ENCODE measurements at regions not wholly inside any gene's neighbourhood (a gene's known extent, or its start where the extent isn't known, plus 50 kb on each side); places are given as distances from the start of the nearest gene placed in this dataset.

GRCh38 chr12:60259225-60259624, 663.4 kb downstream of the SLC16A7 start:
- no peak for DNase-seq

- DNase-seq, result no peak
Measured at GRCh38 chr12:60262378-60262777, 666.5 kb downstream of the SLC16A7 start.

DNA sequence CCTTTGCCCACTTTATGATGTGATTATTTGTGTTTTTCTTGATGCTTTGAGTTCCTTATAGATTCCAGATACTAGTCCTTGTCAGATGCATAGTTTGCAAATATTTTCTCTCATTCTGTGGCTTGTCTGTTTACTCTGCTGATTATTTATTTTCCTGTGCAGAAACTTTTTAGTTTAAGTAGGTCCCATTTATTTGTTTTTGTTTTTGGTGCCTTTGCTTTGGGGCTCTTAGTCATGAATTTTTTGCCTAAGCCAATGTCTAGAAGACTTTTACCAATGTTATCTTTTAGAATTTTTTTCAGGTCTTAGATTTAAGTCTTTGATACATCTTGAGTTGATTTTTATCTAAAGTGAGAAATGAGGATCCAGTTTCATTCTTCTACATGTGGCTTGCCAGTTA, 667.3 kb downstream of the SLC16A7 start:
- DNase-seq, result no peak

GRCh38 chr12:60263836-60264493, 668.1 kb downstream of the SLC16A7 start:
- no peak for DNase-seq

DNA sequence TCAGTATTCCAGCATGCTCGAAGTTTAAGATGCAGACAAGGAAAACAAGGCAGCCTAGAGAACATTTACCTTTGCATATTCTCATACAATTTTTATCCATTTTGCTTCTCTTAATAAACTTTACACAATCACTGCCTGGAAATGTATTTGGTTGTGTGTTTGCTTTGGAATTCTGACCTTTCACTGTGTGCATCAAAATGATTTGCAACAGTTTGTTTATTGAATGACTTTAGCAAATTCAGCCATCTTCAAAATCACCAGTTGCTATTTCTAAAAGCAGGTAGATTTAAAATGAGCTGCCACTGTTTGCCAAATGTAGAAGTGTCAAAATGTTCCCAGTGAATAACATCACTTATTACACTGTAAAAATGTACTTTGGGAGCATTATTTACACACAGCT, 669.9 kb downstream of the SLC16A7 start:
- DNase-seq, result no peak

DNA sequence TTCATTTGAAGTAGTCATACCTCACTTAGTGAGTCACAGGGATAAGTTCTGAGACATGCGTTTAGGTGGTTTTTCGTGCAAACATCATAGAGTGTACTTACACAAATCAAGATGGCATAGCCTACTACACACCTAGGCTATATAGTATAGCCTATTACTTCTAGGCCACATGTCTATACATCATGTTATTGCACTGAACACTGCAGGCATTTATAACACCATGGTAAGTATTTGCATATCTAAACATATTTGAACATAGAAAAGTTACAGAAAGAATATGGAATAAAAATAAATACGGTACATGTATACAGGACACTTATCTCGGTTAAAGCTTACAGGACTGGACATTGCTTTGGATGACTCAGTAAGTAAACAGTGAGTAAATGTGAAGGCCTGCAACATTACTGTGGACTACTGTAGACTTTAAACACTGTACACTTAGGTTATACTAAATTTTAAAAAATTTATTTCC, 670.6 kb downstream of the SLC16A7 start:
- no peak for DNase-seq

DNA sequence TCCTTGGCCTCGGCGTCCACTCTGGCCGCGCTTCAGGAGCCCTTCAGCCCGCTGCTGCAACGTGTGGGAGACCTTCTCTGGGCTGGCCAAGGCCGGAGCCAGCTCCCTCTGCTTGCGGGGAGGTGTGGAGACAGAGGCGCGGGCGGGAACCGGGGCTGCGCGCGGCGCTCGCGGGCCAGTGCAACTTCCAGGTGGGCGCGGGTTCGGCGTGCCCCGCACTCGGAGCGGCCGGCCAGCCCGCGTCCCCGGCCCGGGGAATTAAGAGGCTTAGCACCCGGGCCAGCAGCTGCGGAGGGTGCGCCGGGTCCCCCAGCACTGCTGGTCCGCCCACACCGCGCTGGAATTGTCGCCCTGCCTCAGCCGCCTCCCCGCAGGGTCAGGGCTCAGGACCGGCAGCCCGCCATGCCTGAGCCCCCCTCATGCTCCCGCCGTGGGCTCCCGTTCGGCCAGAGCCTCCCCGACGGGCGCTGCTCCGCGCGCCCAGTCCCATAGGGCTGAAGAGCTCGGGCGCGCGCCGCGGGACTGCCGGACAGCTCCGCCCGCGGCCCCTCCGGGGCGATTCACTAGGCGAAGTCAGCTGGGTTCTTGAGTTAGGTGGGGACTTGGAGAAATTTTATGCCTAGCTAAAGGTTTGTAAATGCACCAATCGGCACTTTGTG, 673.9 kb downstream of the SLC16A7 start:
- no peak for DNase-seq

- DNase-seq, result no peak
Measured at GRCh38 chr12:60271816-60272215, 676.0 kb downstream of the SLC16A7 start.

GRCh38 chr12:60278209-60278608, 682.4 kb downstream of the SLC16A7 start:
- DNase-seq, result no peak

- no peak for DNase-seq
Measured at GRCh38 chr12:60279221-60279620, 683.4 kb downstream of the SLC16A7 start.

GRCh38 chr12:60281522-60281921, 685.7 kb downstream of the SLC16A7 start:
- DNase-seq, result no peak

DNA sequence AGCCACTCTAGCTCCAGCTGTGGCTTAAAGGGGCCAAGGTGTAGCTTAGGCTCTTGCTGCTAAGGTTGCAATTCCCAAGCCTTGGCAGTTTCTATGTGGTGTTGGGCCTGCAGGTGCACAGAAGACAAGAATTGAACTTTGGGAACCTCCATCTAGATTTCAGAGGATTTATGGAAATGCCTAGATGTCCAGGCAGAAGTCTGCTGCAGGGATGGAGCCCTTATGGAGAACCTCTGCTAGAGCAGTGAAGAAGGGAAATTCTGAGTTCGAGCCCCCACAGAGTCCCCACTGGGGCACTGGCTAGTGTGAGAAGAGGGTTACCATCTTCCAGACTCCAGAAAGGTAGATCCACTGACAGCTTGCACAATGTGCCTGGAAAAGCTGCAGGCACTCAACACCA, 694.7 kb downstream of the SLC16A7 start:
- DNase-seq, result no peak

- DNase-seq, result no peak
Measured at GRCh38 chr12:60308366-60308991, 712.6 kb downstream of the SLC16A7 start.

GRCh38 chr12:60311940-60312339, 716.1 kb downstream of the SLC16A7 start:
- DNase-seq, result no peak

DNA sequence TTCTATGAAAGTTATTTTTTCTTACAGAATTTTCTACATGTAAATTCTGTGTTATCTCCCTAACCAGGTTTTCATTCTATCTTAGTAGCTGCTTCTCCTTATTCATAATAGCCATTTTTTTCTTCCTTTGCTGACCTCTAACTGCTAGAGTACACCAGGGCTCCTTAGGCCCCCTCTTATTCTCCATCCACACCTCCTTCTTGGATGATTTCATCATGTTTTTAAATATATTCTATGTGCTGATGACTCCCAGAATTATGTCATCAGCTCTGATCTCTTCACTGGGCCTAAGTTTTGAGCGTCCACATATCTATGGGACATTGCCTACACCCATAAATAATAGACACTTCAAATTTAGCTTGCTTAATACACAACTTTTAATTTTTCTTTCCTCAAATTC, 721.5 kb downstream of the SLC16A7 start:
- DNase-seq, result no peak

- no peak for DNase-seq
Measured at GRCh38 chr12:60324746-60325145, 728.9 kb downstream of the SLC16A7 start.

DNA sequence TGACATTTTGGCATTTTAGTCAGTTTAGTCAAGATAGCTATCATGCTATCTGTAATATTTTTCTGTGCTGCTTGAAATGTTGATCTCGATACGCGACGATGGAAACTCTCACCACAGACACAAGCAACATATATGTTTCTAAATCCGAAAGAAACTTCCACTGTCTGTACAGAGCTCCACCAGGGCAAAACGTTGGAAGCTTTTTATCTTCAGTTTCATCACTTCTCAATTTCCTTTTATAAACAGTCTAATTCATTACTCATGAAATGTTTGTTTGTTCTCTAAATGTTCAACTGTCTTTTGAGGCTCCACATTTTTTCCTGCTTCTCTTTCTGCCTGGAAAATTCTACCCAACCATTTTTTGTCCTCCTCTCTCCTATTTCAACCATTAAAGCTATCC, 737.6 kb downstream of the SLC16A7 start:
- DNase-seq, result no peak

GRCh38 chr12:60335745-60336144, 739.9 kb downstream of the SLC16A7 start:
- DNase-seq, result no peak

DNA sequence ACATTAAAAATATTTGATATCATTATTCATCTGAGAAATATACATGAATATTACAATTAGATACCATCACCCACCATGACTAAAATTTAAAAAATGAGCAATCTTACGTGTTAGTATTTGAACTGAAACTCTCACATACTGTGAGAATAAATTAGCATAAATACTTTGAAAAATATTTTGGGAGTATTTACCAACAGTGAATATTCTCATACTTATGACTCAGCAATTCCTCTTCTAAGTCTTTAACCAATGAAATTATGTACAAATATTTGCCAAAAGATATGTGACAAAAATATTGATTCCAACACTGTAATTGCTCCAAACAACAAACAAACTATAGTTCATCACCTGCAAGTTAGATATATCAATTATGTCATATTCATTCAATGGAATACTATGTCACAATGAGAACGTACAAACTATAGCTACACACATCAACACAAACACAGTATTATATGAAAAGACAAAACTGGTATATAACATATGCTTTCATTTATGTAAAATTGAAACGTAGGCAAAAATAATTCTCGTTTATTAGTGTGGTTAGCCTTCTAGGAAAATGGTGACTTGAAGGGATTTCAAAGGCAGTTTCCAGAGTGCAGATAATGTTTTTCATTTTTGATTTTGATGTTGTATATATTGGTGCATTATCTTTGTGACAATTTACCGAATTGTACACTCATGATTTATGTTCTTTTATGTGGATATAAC, 742.2 kb downstream of the SLC16A7 start:
- no peak for DNase-seq

DNA sequence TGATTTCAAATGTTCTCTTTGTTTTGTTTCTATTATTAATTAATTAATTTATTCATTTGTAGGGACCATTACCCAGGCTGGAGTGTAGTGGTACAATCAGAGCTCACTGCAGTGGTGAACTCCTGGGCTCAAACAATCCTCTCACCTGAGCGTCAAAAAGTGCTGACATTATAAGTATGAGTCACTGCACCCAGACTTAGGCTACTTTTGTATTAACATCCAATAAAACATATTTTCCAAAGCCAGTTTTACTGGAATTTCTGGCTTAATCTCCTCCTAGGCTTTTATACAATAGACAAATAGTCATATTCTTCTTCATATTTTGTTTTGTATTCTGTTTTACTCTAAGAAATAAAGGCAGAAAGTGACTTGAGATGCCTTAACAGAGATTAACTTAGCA, 749.6 kb downstream of the SLC16A7 start:
- DNase-seq, result no peak

- DNase-seq, result no peak
Measured at GRCh38 chr12:60349232-60349978, 753.6 kb downstream of the SLC16A7 start.

DNA sequence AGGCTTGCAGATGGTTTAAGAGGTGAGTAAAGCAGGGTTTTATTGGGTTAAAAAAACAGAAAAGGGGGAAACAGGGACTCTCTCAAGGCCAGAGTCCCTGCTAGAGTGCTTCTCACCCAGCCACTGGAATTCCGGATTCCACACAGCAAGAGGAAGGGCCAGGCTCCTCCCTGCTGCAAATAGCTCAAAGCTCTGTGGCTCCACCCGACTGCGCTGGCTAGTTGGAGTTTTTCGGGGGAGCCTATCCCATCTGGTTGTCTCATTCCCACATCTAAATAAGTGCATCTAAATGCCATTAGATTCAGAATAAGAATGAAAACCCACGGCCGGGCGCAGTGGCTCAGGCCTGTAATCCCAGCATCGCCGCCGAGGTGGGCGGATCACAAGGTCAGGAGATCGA, 791.5 kb downstream of the SLC16A7 start:
- DNase-seq, result no peak

DNA sequence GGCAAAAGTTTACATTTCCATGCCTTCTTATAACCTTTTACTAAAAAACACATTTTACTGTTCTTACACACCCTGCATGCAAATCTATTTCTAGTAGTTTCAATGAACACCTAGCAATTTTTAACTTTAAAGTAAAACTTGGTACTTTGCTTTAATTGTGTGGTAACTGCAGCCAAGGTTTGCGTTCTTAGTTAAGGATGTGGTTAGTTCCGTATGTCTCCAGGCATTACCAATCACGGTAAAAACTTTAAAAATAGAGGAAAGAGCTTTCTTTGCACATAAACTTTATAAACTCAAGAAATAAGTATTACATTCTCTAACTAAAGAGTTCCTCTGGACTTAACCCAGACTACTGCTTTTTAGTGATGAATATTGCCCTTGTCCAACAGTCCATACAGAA, 795.2 kb downstream of the SLC16A7 start:
- DNase-seq, result no peak
